H1 (cell line): ENCODE measurements at regions not wholly inside any gene's neighbourhood (a gene's known extent, or its start where the extent isn't known, plus 50 kb on each side); places are given as distances from the start of the nearest gene placed in this dataset.

Experiments
- CTCF ChIA-PET: fragments of 300-600 bp; sonication (Branson Sonifier 250); formaldehyde crosslinking; loops from one replicate; lab custom pipeline; 2021; ENCODE audit not compliant: partially characterized antibody; lab: Charles Lee
- POLR2A ChIA-PET: fragments of 300-600 bp; sonication (Branson Sonifier 250); formaldehyde crosslinking; loops from one replicate; lab custom pipeline; 2021; ENCODE audit warnings: inconsistent platforms; ENCODE audit not compliant: partially characterized antibody; lab: Charles Lee
- DNase-seq, 2 experiments: peaks; one replicate each; pipeline versions ENCODE4 v3.0.0 to v3.0.0-alpha.2; 2010 to 2022; ENCODE audit warnings: low spot score in 2 of 2, low read depth in 1 of 2, mixed read lengths in 1 of 2
- FAIRE-seq: peaks from 2 replicates; lab custom pipeline; 2011; peaks lifted over from hg19 to GRCh38; lab: Jason Lieb, UNC
- H2AFZ ChIP-seq: 2 replicates; pipeline ENCODE4 v1.8.1; 2012; ENCODE audit warnings: low read length, inconsistent platforms
- H2AK5ac ChIP-seq: 2 replicates; pipeline ENCODE4 v1.6.1; 2013; ENCODE audit warnings: low read depth, low read length
- H2BK120ac ChIP-seq: replicated peaks from 2 replicates; pipeline ENCODE3; 2013; ENCODE audit warnings: low read depth, low read length, inconsistent platforms
- H2BK12ac ChIP-seq: 2 replicates; pipeline ENCODE4 v1.6.1; 2013; ENCODE audit warnings: low read depth, low read length
- H2BK15ac ChIP-seq: 2 replicates; pipeline ENCODE4 v1.6.1; 2013; ENCODE audit warnings: low read length
- H2BK20ac ChIP-seq: 2 replicates; pipeline ENCODE4 v1.6.1; 2013; ENCODE audit warnings: low read length
- H2BK5ac ChIP-seq: 2 replicates; pipeline ENCODE4 v1.6.1; 2013; ENCODE audit warnings: low read depth, low read length
- H3K14ac ChIP-seq: 2 replicates; pipeline ENCODE4 v1.6.1; 2013; ENCODE audit warnings: inconsistent platforms; ENCODE audit not compliant: insufficient read length
- H3K18ac ChIP-seq: 2 replicates; pipeline ENCODE4 v1.6.1; 2013; ENCODE audit warnings: low read length; ENCODE audit errors: extremely low read depth
- H3K23ac ChIP-seq: 2 replicates; pipeline ENCODE4 v1.6.1; 2013; ENCODE audit warnings: inconsistent platforms; ENCODE audit not compliant: insufficient read length
- H3K23me2 ChIP-seq: 2 replicates; pipeline ENCODE4 v1.6.1; 2013; ENCODE audit warnings: low read depth, low read length
- H3K27ac ChIP-seq: 2 replicates; pipeline ENCODE4 v1.6.1; 2011; ENCODE audit warnings: low read depth, low read length, inconsistent platforms
- H3K27me3 ChIP-seq, 4 experiments: replicated peaks in 1 of 4; 1 replicate in 1 of 4; 2 replicates in 3 of 4; pipeline versions ENCODE4 v1.6.1 to v1.8.1; 2011 to 2013; ENCODE audit warnings: low read length in 3 of 4, mild to moderate bottlenecking in 3 of 4, inconsistent platforms in 2 of 4, mixed read lengths in 2 of 4, moderate library complexity in 1 of 4; ENCODE audit not compliant: control insufficient read depth in 3 of 4, insufficient read depth in 3 of 4; ENCODE audit errors: extremely low read depth in 1 of 4
- H3K36me3 ChIP-seq, 4 experiments: 2 replicates each; pipeline versions ENCODE4 v1.6.1 to v1.8.1; 2011 to 2013; ENCODE audit warnings: mild to moderate bottlenecking in 4 of 4, low read length in 3 of 4, moderate library complexity in 2 of 4, control low read depth in 1 of 4, inconsistent platforms in 1 of 4; ENCODE audit not compliant: insufficient read depth in 4 of 4, control insufficient read depth in 2 of 4
- H3K4ac ChIP-seq: replicated peaks from 2 replicates; pipeline ENCODE3; 2013; ENCODE audit warnings: low read length, low read depth, mixed read lengths, inconsistent platforms; ENCODE audit not compliant: insufficient read length
- H3K4me1 ChIP-seq, 4 experiments: replicated peaks in 1 of 4; 1 replicate in 1 of 4; 2 replicates in 3 of 4; pipeline versions ENCODE4 v1.6.1 to v1.8.1; 2011 to 2013; ENCODE audit warnings: low read length in 3 of 4, inconsistent platforms in 2 of 4, mixed read lengths in 1 of 4; ENCODE audit not compliant: insufficient read depth in 4 of 4, control insufficient read depth in 3 of 4
- H3K4me2 ChIP-seq, 2 experiments: 2 replicates each; pipeline versions ENCODE4 v1.6.1 to v1.8.1; 2011 to 2013; ENCODE audit warnings: low read depth in 2 of 2, low read length in 2 of 2, control low read depth in 1 of 2, inconsistent platforms in 1 of 2, mild to moderate bottlenecking in 1 of 2; ENCODE audit not compliant: insufficient read depth in 1 of 2
- H3K4me3 ChIP-seq, 4 experiments: fragments of 200-600, 300-600 bp in 1 of 4; sonication (generic), shearing (Covaris generic), sonication (Bioruptor Twin) in 1 of 4; 2 replicates each; pipeline versions ENCODE4 v1.5.1 to v1.8.1; 2011 to 2016; ENCODE audit warnings: low read length in 4 of 4, low read depth in 3 of 4, control low read depth in 2 of 4, inconsistent platforms in 2 of 4, mild to moderate bottlenecking in 2 of 4, mixed read lengths in 1 of 4, moderate library complexity in 1 of 4; ENCODE audit not compliant: insufficient read depth in 2 of 4; ENCODE audit errors: extremely low read depth in 1 of 4
- H3K56ac ChIP-seq: replicated peaks from 2 replicates; pipeline ENCODE3; 2013; ENCODE audit warnings: low read depth, mild to moderate bottlenecking, mixed read lengths, low read length, inconsistent platforms; ENCODE audit not compliant: insufficient read length
- H3K79me1 ChIP-seq: 2 replicates; pipeline ENCODE4 v1.6.1; 2013; ENCODE audit warnings: low read depth, low read length, control low read depth
- H3K79me2 ChIP-seq, 2 experiments: 2 replicates each; pipeline versions ENCODE4 v1.6.1 to v1.8.1; 2012 to 2013; ENCODE audit warnings: low read length in 2 of 2, mild to moderate bottlenecking in 2 of 2, inconsistent platforms in 1 of 2; ENCODE audit not compliant: insufficient read depth in 2 of 2, control insufficient read depth in 1 of 2
- H3K9ac ChIP-seq, 4 experiments: replicated peaks in 1 of 4; 1 replicate in 1 of 4; 2 replicates in 3 of 4; pipeline versions ENCODE4 v1.6.1 to v1.8.1; 2011 to 2013; ENCODE audit warnings: low read depth in 3 of 4, low read length in 3 of 4, control low read depth in 2 of 4, mild to moderate bottlenecking in 2 of 4, moderate library complexity in 2 of 4, inconsistent platforms in 1 of 4; ENCODE audit errors: extremely low read depth in 1 of 4
- H3K9me3 ChIP-seq, 2 experiments: 2 replicates each; pipeline versions ENCODE4 v1.6.1 to v1.8.1; 2012 to 2013; ENCODE audit warnings: mild to moderate bottlenecking in 2 of 2, moderate library complexity in 2 of 2, control low read depth in 1 of 2, inconsistent platforms in 1 of 2, low read depth in 1 of 2, low read length in 1 of 2, mixed read lengths in 1 of 2; ENCODE audit not compliant: insufficient read depth in 2 of 2
- H4K20me1 ChIP-seq, 2 experiments: replicated peaks in 1 of 2; 2 replicates each; pipeline versions ENCODE3 to v1.8.1; 2011 to 2013; ENCODE audit warnings: inconsistent platforms in 2 of 2, low read length in 2 of 2, mild to moderate bottlenecking in 1 of 2; ENCODE audit not compliant: insufficient read depth in 2 of 2, control insufficient read depth in 1 of 2
- H4K5ac ChIP-seq: 2 replicates; pipeline ENCODE4 v1.6.1; 2013; ENCODE audit warnings: low read length, low read depth, mixed read lengths, inconsistent platforms; ENCODE audit not compliant: insufficient read length
- H4K8ac ChIP-seq: 2 replicates; pipeline ENCODE4 v1.8.0; 2013; ENCODE audit warnings: mild to moderate bottlenecking, moderate library complexity, low read length, inconsistent platforms; ENCODE audit not compliant: insufficient read depth; ENCODE audit errors: extremely low read depth
- H4K91ac ChIP-seq: replicated peaks from 2 replicates; pipeline ENCODE3; 2013; ENCODE audit warnings: low read length, mixed read lengths, inconsistent platforms; ENCODE audit not compliant: insufficient read length
- CBX5 ChIP-seq: fragments of 300-800, 300-1000 bp; sonication (generic); IDR thresholded peaks from 2 replicates; pipeline ENCODE4 v1.7.1; 2016; ENCODE audit warnings: antibody characterized with exemption, low read length, low read depth
- CREB1 ChIP-seq: IDR thresholded peaks from 2 replicates; pipeline ENCODE4 v1.6.1; 2012; ENCODE audit warnings: inconsistent platforms
- EGR1 ChIP-seq: IDR thresholded peaks from 2 replicates; pipeline ENCODE4 v1.6.1; 2011; ENCODE audit warnings: low read depth, low read length, borderline replicate concordance
- FOSL1 ChIP-seq: IDR thresholded peaks from 2 replicates; pipeline ENCODE4 v1.6.1; 2011; ENCODE audit warnings: mild to moderate bottlenecking, low read depth, low read length, moderate library complexity; ENCODE audit not compliant: insufficient read depth
- KDM1A ChIP-seq: fragments of 200-600, 300-600 bp; sonication (generic); IDR thresholded peaks from 2 replicates; pipeline ENCODE4 v1.7.1; 2016; ENCODE audit warnings: mild to moderate bottlenecking, low read length, borderline replicate concordance
- NANOG ChIP-seq: IDR thresholded peaks from 2 replicates; pipeline ENCODE4 v1.6.1; 2011; ENCODE audit warnings: low read length, low read depth, mild to moderate bottlenecking, inconsistent platforms; ENCODE audit not compliant: insufficient read depth, poor library complexity, severe bottlenecking
- POLR2A ChIP-seq, 2 experiments: IDR thresholded peaks; 1 replicate in 1 of 2; 2 replicates in 1 of 2; pipeline ENCODE4 v1.6.1; 2011; ENCODE audit warnings: low read depth in 2 of 2, low read length in 2 of 2, mild to moderate bottlenecking in 2 of 2; ENCODE audit errors: control extremely low read depth in 1 of 2
- RBBP5 ChIP-seq: IDR thresholded peaks from 2 replicates; pipeline ENCODE4 v1.7.1; 2012; ENCODE audit warnings: low read depth, mild to moderate bottlenecking, inconsistent platforms, low read length, moderate library complexity, borderline replicate concordance
- SIRT6 ChIP-seq: IDR thresholded peaks from one replicate; pipeline ENCODE4 v1.7.1; 2012; ENCODE audit warnings: low read length, inconsistent platforms
- SP1 ChIP-seq: IDR thresholded peaks from 2 replicates; pipeline ENCODE4 v1.6.1; 2011; ENCODE audit warnings: low read depth, low read length
- SP2 ChIP-seq: IDR thresholded peaks from 2 replicates; pipeline ENCODE4 v1.6.1; 2012; ENCODE audit warnings: mild to moderate bottlenecking, low read length, inconsistent platforms
- SP4 ChIP-seq: IDR thresholded peaks from 2 replicates; pipeline ENCODE4 v1.6.1; 2012; ENCODE audit warnings: low read length, inconsistent platforms
- TAF7 ChIP-seq: optimal IDR thresholded peaks from 2 replicates; pipeline ENCODE3; 2011; ENCODE audit warnings: low read depth, mild to moderate bottlenecking, inconsistent platforms, low read length, moderate library complexity, borderline replicate concordance
- TBP ChIP-seq: IDR thresholded peaks from 2 replicates; pipeline ENCODE4 v1.6.1; 2011; ENCODE audit warnings: low read depth, low read length, improper control_type of control experiment
- WGBS, 2 experiments: shearing (Covaris generic) in 1 of 2; methylation state at CpG; one replicate each; pipeline versions ENCODE4 v1.1.6 to v1.1.7; 2013 to 2015; ENCODE audit warnings: low lambda C conversion rate in 2 of 2, mixed read lengths in 2 of 2, inconsistent platforms in 1 of 2, low coverage in 1 of 2, missing lambda C conversion rate in 1 of 2; ENCODE audit not compliant: insufficient replicate concordance in 2 of 2, insufficient coverage in 1 of 2, insufficient read length in 1 of 2; ENCODE audit errors: extremely low coverage in 1 of 2, missing lambda C conversion rate in 1 of 2; 5-methylcytosine and 5-hydroxymethylcytosine counted together

GRCh38 chr3:34066328-34066727 lies 267.9 kb downstream of the PDCD6IP start:
- no peak overlapping the region for H3K14ac ChIP-seq
- H3K27me3 ChIP-seq, result no peaks in the 10 kb centered on the region
- H2BK15ac ChIP-seq, result no peak overlapping the region
- no peaks in the 10 kb centered on the region for H3K23me2 ChIP-seq
- H4K20me1 ChIP-seq, result no peaks in the 10 kb centered on the region
- no peak overlapping the region for H2BK20ac ChIP-seq
- no peak overlapping the region for H2AFZ ChIP-seq
- TF ChIP-seq RBBP5 (no peak), SIRT6 (no peak), KDM1A (no peak), CREB1 (no peak), CBX5 (no peak), SP1 (no peak), EGR1 (no peak), SP2 (no peak), SP4 (no peak), FOSL1 (no peak), TBP (no peak), POLR2A (IDR thresholded peaks at IDR 0.05; ENCODE audit: control extremely low read depth in 1 of 2, low read depth in 2 of 2, low read length in 2 of 2) (no peak), TAF7 (no peak), NANOG (no peak)
- H4K5ac ChIP-seq, result no peak overlapping the region
- no peaks in the 10 kb centered on the region for H3K36me3 ChIP-seq
- no peak overlapping the region for H3K4me2 ChIP-seq
- no peaks in the 10 kb centered on the region for H3K79me1 ChIP-seq
- H3K79me2 ChIP-seq, result no peaks in the 10 kb centered on the region
- H2BK5ac ChIP-seq, result no peak overlapping the region
- ChIA-PET POLR2A (no interaction called here), CTCF (interaction anchor here (0.5 kb wide), 1 partner anchor 158 kb away, joined by 3 read pairs; no protein-coding TSS in a partner anchor)
- H3K4me3 ChIP-seq, result no peak overlapping the region
- peaks cover 0 to 4% (median 2%) of the 10 kb centered on the region in 4 experiments; a peak in 3 of 7 replicates for H3K4me1 ChIP-seq
- no peaks in the 10 kb centered on the region for H3K9me3 ChIP-seq
- no peak overlapping the region for H3K27ac ChIP-seq
- no peak overlapping the region for H3K9ac ChIP-seq
- no peak overlapping the region for H4K91ac ChIP-seq
- H2BK12ac ChIP-seq, result no peak overlapping the region
- DNase-seq (no peak), FAIRE-seq (no peak)
- 93% methylated on average over 2 of the region's 2 CpGs; no CpG with 5 or more reads in 1 of the 2 experiments for WGBS, 2 experiments
- H2BK120ac ChIP-seq, result no peak overlapping the region
- H2AK5ac ChIP-seq, result no peak overlapping the region
- H3K23ac ChIP-seq, result no peak overlapping the region
- no peak overlapping the region for H3K4ac ChIP-seq
- no peak overlapping the region for H4K8ac ChIP-seq
- no peak overlapping the region for H3K56ac ChIP-seq
- H3K18ac ChIP-seq, result no peak overlapping the region
